ENCODE measurements at regions not wholly inside any gene's neighbourhood (a gene's known extent, or its start where the extent isn't known, plus 50 kb on each side); places are given as distances from the start of the nearest gene placed in this dataset.

- no peak for DNase-seq (ENCODE audit: low read depth in 3 of 3)
Observed at GRCh38 chr10:44682507-44682906, 228.6 kb upstream of the TMEM72 start.

- DNase-seq (ENCODE audit: low read depth in 3 of 3) = no peak
Observed at GRCh38 chr10:44684661-44685060, 226.5 kb upstream of the TMEM72 start.

- no peak for DNase-seq (ENCODE audit: low read depth in 3 of 3)
Observed at GRCh38 chr10:44685220-44685619, 225.9 kb upstream of the TMEM72 start.

- no peak for DNase-seq (ENCODE audit: low read depth in 3 of 3)
Observed at GRCh38 chr10:44685747-44686146, 225.4 kb upstream of the TMEM72 start.

GRCh38 chr10:44689368-44689767 lies 221.8 kb upstream of the TMEM72 start:
- DNase-seq (ENCODE audit: low read depth in 3 of 3) = no peak

- DNase-seq (ENCODE audit: low read depth in 3 of 3) = no peak
Observed at GRCh38 chr10:44696496-44696895, 214.6 kb upstream of the TMEM72 start.

GRCh38 chr10:44697116-44697515 lies 214.0 kb upstream of the TMEM72 start:
- DNase-seq (ENCODE audit: low read depth in 3 of 3) = no peak

- no peak for DNase-seq (ENCODE audit: low read depth in 3 of 3)
Observed at GRCh38 chr10:44702531-44702930, 208.6 kb upstream of the TMEM72 start.

GRCh38 chr10:44703241-44704155 lies 207.6 kb upstream of the TMEM72 start:
- no peak for DNase-seq (ENCODE audit: low read depth in 3 of 3)

GRCh38 chr10:44704616-44705015 lies 206.5 kb upstream of the TMEM72 start:
- no peak for DNase-seq (ENCODE audit: low read depth in 3 of 3)

GRCh38 chr10:44706745-44707144 lies 204.4 kb upstream of the TMEM72 start:
- DNase-seq (ENCODE audit: low read depth in 3 of 3) = no peak

GRCh38 chr10:44713307-44713706 lies 197.8 kb upstream of the TMEM72 start:
- no peak for DNase-seq (ENCODE audit: low read depth in 3 of 3)

- DNase-seq (ENCODE audit: low read depth in 3 of 3) = no peak
Observed at GRCh38 chr10:44714451-44714850, 196.7 kb upstream of the TMEM72 start.

- no peak for DNase-seq (ENCODE audit: low read depth in 3 of 3)
Observed at GRCh38 chr10:44715136-44715535, 196.0 kb upstream of the TMEM72 start.

GRCh38 chr10:44716470-44717015 lies 194.6 kb upstream of the TMEM72 start:
- no peak for DNase-seq (ENCODE audit: low read depth in 3 of 3)

GRCh38 chr10:44723082-44723481 lies 188.1 kb upstream of the TMEM72 start:
- no peak for DNase-seq (ENCODE audit: low read depth in 3 of 3)

GRCh38 chr10:44723619-44724325 lies 187.4 kb upstream of the TMEM72 start:
- no peak for DNase-seq (ENCODE audit: low read depth in 3 of 3)

- no peak for DNase-seq (ENCODE audit: low read depth in 3 of 3)
Observed at GRCh38 chr10:44724415-44725174, 186.5 kb upstream of the TMEM72 start.

GRCh38 chr10:44725404-44725803 lies 185.7 kb upstream of the TMEM72 start:
- no peak for DNase-seq (ENCODE audit: low read depth in 3 of 3)

GRCh38 chr10:44731283-44731682 lies 179.9 kb upstream of the TMEM72 start:
- no peak for DNase-seq (ENCODE audit: low read depth in 3 of 3)

GRCh38 chr10:44733501-44734488 lies 177.3 kb upstream of the TMEM72 start:
- DNase-seq (ENCODE audit: low read depth in 3 of 3) = no peak
